Colonic mucosa (tissue), 4 donors: ENCODE measurements at regions not wholly inside any gene's neighbourhood (a gene's known extent, or its start where the extent isn't known, plus 50 kb on each side); places are given as distances from the start of the nearest gene placed in this dataset.

ENCODE experiments used
- DNase-seq: peaks from one replicate; pipeline ENCODE4 v3.0.0-alpha.2; 2020
- H3K27ac ChIP-seq: fragments of 200-600 bp; one replicate; pipeline ENCODE4 v1.8.0; 2021
- H3K27me3 ChIP-seq: fragments of 200-600 bp; one replicate; pipeline ENCODE4 v1.8.0; 2021
- H3K36me3 ChIP-seq: fragments of 200-600 bp; one replicate; pipeline ENCODE4 v1.8.0; 2021
- H3K4me1 ChIP-seq: fragments of 200-600 bp; one replicate; pipeline ENCODE4 v1.8.0; 2021; ENCODE audit warnings: mild to moderate bottlenecking
- H3K4me3 ChIP-seq: fragments of 200-600 bp; one replicate; pipeline ENCODE4 v1.8.0; 2021
- H3K9ac ChIP-seq, 2 donors: one replicate each; pipeline ENCODE4 v1.7.0; 2013; ENCODE audit warnings: control low read depth in 2 of 2, low read depth in 2 of 2, low read length in 2 of 2
- H3K9me3 ChIP-seq: fragments of 200-600 bp; one replicate; pipeline ENCODE4 v1.8.0; 2021
- CTCF ChIP-seq: fragments of 200-600 bp; IDR thresholded peaks from one replicate; pipeline ENCODE4 v1.8.0; 2022; ENCODE audit warnings: antibody characterized with exemption, mild to moderate bottlenecking
- intact Hi-C: fragments of 100-400 bp; cut with DNase I; formaldehyde crosslinking; loops from one replicate; pipeline ENCODE4 v1.14.1; 2022
- donor health status: healthy.
- donor health status: DM: no; HTN: no; CAD: no.
- donor health status: DM: no; HTN: no; CAD: no.

- Histone ChIP-seq H3K9ac (peak overlapping the region in 1 of 2 donors; percentile 54), H3K4me1 (peaks cover 12% of the 10 kb centered on the region), H3K9me3 (no peaks in the 10 kb centered on the region), H3K4me3 (no peak overlapping the region), H3K27ac (peak overlapping the region; percentile 85), H3K36me3 (no peaks in the 10 kb centered on the region), H3K27me3 (no peaks in the 10 kb centered on the region)
- intact Hi-C loops = no loop called here
- TF ChIP-seq CTCF = no peak
- no peak for DNase-seq
Observed at GRCh38 chr1:47696404-47696736, 258.5 kb downstream of the FOXD2 start.

- Histone ChIP-seq H3K4me3 (no peak overlapping the region), H3K27me3 (no peaks in the 10 kb centered on the region), H3K36me3 (no peaks in the 10 kb centered on the region), H3K4me1 (peaks cover 12% of the 10 kb centered on the region), H3K9ac (peak overlapping the region in 1 of 2 donors; percentile 54), H3K27ac (peak overlapping the region; percentile 85), H3K9me3 (no peaks in the 10 kb centered on the region)
- intact Hi-C loops = no loop called here
- peak; percentile 56 for DNase-seq
- no peak for TF ChIP-seq CTCF
Observed at GRCh38 chr1:47696737-47697441, 259.0 kb downstream of the FOXD2 start.

- no peak for TF ChIP-seq CTCF
- Histone ChIP-seq H3K9me3 (no peaks in the 10 kb centered on the region), H3K27ac (peak overlapping the region; percentile 85), H3K36me3 (no peaks in the 10 kb centered on the region), H3K9ac (peak overlapping the region in 1 of 2 donors; percentile 54), H3K27me3 (no peaks in the 10 kb centered on the region), H3K4me3 (no peak overlapping the region), H3K4me1 (peaks cover 18% of the 10 kb centered on the region)
- DNase-seq = peak; percentile 88
- intact Hi-C loops = no loop called here
Observed at GRCh38 chr1:47697616-47698335, 259.9 kb downstream of the FOXD2 start.

GRCh38 chr1:47699492-47700235 lies 261.8 kb downstream of the FOXD2 start:
- intact Hi-C loops = no loop called here
- no peak for TF ChIP-seq CTCF
- DNase-seq = no peak
- Histone ChIP-seq H3K9me3 (no peaks in the 10 kb centered on the region), H3K9ac (peak overlapping the region in 1 of 2 donors; percentile 19), H3K36me3 (no peaks in the 10 kb centered on the region), H3K4me1 (peaks cover 22% of the 10 kb centered on the region), H3K4me3 (no peak overlapping the region), H3K27ac (peak overlapping the region; percentile 85), H3K27me3 (no peaks in the 10 kb centered on the region)

- peak overlapping the region in 1 of 2 donors; percentile 62 for H3K9ac ChIP-seq
- H3K27me3 ChIP-seq = no peaks in the 10 kb centered on the region
- intact Hi-C loops = no loop called here
- H3K36me3 ChIP-seq = no peaks in the 10 kb centered on the region
- TF ChIP-seq CTCF = no peak
- H3K4me1 ChIP-seq = peaks cover 22% of the 10 kb centered on the region
- H3K4me3 ChIP-seq = no peak overlapping the region
- DNase-seq = peak; percentile 19
- no peaks in the 10 kb centered on the region for H3K9me3 ChIP-seq
- peak overlapping the region; percentile 11 for H3K27ac ChIP-seq
Observed at GRCh38 chr1:47701283-47701682, 263.4 kb downstream of the FOXD2 start.
